HEK293T (cell line): ENCODE measurements at regions not wholly inside any gene's neighbourhood (a gene's known extent, or its start where the extent isn't known, plus 50 kb on each side); places are given as distances from the start of the nearest gene placed in this dataset.

Experiments used
- BHLHE40 ChIP-seq: fragments of 450-650 bp; IDR thresholded peaks from 2 replicates; pipeline ENCODE4 v1.6.1; 2016; ENCODE audit warnings: mild to moderate bottlenecking, moderate library complexity, borderline replicate concordance
- FOXA1 ChIP-seq: fragments of 450-650 bp; IDR thresholded peaks from 2 replicates; pipeline ENCODE4 v1.6.1; 2016; ENCODE audit warnings: mild to moderate bottlenecking
- FOXK2 ChIP-seq: fragments of 450-650 bp; IDR thresholded peaks from 2 replicates; pipeline ENCODE4 v1.6.1; 2016; ENCODE audit warnings: mild to moderate bottlenecking
- LEF1 ChIP-seq: fragments of 450-650 bp; IDR thresholded peaks from 2 replicates; pipeline ENCODE4 v1.6.1; 2017; ENCODE audit warnings: mild to moderate bottlenecking, borderline replicate concordance
- PKNOX1 ChIP-seq: fragments of 450-650 bp; IDR thresholded peaks from 2 replicates; pipeline ENCODE4 v1.6.1; 2016
- SUZ12 ChIP-seq: fragments of 450-650 bp; IDR thresholded peaks from 2 replicates; pipeline ENCODE4 v1.6.1; 2016; ENCODE audit warnings: mild to moderate bottlenecking

GRCh38 chr4:45099471-45099870 lies 373.1 kb upstream of the GNPDA2 start:
- TF ChIP-seq FOXA1 (no peak), PKNOX1 (no peak), SUZ12 (no peak), LEF1 (no peak), FOXK2 (no peak), BHLHE40 (no peak)
